ENCODE measurements at regions not wholly inside any gene's neighbourhood (a gene's known extent, or its start where the extent isn't known, plus 50 kb on each side); places are given as distances from the start of the nearest gene placed in this dataset.

DNA sequence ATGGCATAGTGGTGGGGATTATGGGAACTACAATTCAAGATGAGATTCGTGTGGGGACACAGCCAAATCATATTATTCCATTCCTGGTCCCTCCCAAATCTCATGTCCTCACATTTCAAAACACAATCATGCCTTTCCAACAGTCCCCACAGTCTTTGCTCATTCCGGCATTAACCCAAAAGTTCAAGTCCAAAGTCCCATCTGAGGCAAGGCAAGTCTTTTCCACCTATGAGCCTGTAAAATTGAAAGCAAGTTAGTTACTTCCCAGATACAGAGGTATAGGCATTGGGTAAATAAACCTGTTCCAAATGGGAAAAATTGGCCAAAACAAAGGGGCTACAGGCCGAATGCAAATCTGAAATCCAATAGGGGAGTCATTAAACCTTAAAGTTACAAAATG lies 1063.2 kb downstream of the CDH11 start (continued):
- TF ChIP-seq ASH2L (IDR thresholded peaks at IDR 0.05; ENCODE audit: borderline replicate concordance, low read depth) (no peak), PML (IDR thresholded peaks at IDR 0.05; ENCODE audit: low read length) (no peak), IKZF1 (conservative IDR thresholded peaks at IDR 0.05) (no peak), POLR2A (IDR thresholded peaks at IDR 0.05; ENCODE audit: low read depth, low read length) (no peak)

DNA sequence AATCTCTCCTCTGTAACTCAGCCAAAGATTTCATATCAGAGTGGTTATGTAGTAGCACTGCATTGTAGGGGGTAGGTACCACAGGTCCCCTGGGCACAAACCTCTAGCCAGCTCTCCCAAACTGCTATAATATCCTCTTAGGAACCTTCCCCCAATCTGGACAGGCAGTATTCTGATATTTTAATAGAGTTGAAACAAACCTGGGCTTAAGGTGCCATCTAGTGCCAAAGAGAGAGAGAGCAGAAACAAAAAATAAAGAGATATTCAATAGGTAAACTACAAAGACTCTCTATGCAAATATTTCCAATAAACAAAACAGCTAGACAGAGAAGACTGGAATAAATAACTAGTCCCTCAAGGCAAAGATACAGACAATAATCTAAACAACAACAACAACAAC lies 1070.0 kb downstream of the CDH11 start:
- ChIA-PET POLR2A (no interaction called here), CTCF (interaction anchor here (0.6 to 0.7 kb wide), 2 partner anchors 9 to 575 kb away, joined by 3 read pairs; no protein-coding TSS in a partner anchor), SMC1A (ENCODE audit: uncharacterized antibody, unreplicated experiment) (no interaction called here), RAD21 (ENCODE audit: unreplicated experiment) (no interaction called here)
- Histone ChIP-seq H3K4me3 (no peak overlapping the region), H3K9ac (ENCODE audit: control insufficient read depth, insufficient read depth, low read length) (no peak overlapping the region), H3K36me3 (ENCODE audit: control insufficient read depth in 2 of 2, insufficient read depth in 2 of 2, low read length in 1 of 2) (no peaks in the 10 kb centered on the region), H3K4me2 (ENCODE audit: control insufficient read depth, insufficient read depth) (no peak overlapping the region), H2AFZ (ENCODE audit: control insufficient read depth, low read depth, low read length) (no peak overlapping the region), H3K4me1 (ENCODE audit: control insufficient read depth, insufficient read depth, low read length) (no peaks in the 10 kb centered on the region), H3K79me2 (ENCODE audit: control insufficient read depth, insufficient read depth, low read length) (no peaks in the 10 kb centered on the region), H3K27me3 (replicated peaks in 1 of 2; ENCODE audit: control insufficient read depth in 2 of 2, insufficient read depth in 2 of 2, low read length in 1 of 2) (no peaks in the 10 kb centered on the region), H3K9me3 (replicated peaks; ENCODE audit: control insufficient read depth, insufficient read depth, low read length) (no peaks in the 10 kb centered on the region), H4K20me1 (ENCODE audit: control insufficient read depth, insufficient read depth) (no peaks in the 10 kb centered on the region), H3K27ac (ENCODE audit: control insufficient read depth, insufficient read depth) (no peak overlapping the region)
- no peak for ATAC-seq
- no TSS peak for BruUV-seq (replicated peaks)
- no peak for FAIRE-seq
- TF ChIP-seq CTCF (IDR thresholded peaks at IDR 0.05 in 2 of 3, conservative IDR thresholded peaks at IDR 0.05 in 1 of 3; ENCODE audit: control insufficient read depth in 2 of 3, extremely low read depth in 1 of 3, insufficient read depth in 1 of 3, low read depth in 3 of 3, low read length in 3 of 3): peak in 1 of 3 experiments; percentile 12; a peak in 1 of 6 replicates
- TF ChIP-seq FOS (IDR thresholded peaks at IDR 0.05; ENCODE audit: borderline replicate concordance, extremely low read depth, insufficient read length): no peak
- TF ChIP-seq, protein P1, sequence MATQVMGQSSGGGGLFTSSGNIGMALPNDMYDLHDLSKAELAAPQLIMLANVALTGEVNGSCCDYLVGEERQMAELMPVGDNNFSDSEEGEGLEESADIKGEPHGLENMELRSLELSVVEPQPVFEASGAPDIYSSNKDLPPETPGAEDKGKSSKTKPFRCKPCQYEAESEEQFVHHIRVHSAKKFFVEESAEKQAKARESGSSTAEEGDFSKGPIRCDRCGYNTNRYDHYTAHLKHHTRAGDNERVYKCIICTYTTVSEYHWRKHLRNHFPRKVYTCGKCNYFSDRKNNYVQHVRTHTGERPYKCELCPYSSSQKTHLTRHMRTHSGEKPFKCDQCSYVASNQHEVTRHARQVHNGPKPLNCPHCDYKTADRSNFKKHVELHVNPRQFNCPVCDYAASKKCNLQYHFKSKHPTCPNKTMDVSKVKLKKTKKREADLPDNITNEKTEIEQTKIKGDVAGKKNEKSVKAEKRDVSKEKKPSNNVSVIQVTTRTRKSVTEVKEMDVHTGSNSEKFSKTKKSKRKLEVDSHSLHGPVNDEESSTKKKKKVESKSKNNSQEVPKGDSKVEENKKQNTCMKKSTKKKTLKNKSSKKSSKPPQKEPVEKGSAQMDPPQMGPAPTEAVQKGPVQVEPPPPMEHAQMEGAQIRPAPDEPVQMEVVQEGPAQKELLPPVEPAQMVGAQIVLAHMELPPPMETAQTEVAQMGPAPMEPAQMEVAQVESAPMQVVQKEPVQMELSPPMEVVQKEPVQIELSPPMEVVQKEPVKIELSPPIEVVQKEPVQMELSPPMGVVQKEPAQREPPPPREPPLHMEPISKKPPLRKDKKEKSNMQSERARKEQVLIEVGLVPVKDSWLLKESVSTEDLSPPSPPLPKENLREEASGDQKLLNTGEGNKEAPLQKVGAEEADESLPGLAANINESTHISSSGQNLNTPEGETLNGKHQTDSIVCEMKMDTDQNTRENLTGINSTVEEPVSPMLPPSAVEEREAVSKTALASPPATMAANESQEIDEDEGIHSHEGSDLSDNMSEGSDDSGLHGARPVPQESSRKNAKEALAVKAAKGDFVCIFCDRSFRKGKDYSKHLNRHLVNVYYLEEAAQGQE (IDR thresholded peaks at IDR 0.05; ENCODE audit: low read depth, low read length): no peak
- no peak for TF ChIP-seq EED (IDR thresholded peaks at IDR 0.05; ENCODE audit: low read depth)
- no peak for TF ChIP-seq MYB (IDR thresholded peaks at IDR 0.05; ENCODE audit: borderline replicate concordance, low read depth, low read length)
- intact Hi-C loops (cut with micrococcal nuclease; ENCODE audit: unreplicated experiment) (loop anchor here (2.0 kb wide), 1 partner anchor 691 kb away; no protein-coding TSS in a partner anchor), in situ Hi-C loops (cut with MboI) (no loop called here)
- no peak for DNase-seq (ENCODE audit: low read depth, low spot score)
